ENCODE measurements at regions not wholly inside any gene's neighbourhood (a gene's known extent, or its start where the extent isn't known, plus 50 kb on each side); places are given as distances from the start of the nearest gene placed in this dataset.

- TF ChIP-seq MYC (IDR thresholded peaks at IDR 0.05; ENCODE audit: low read depth, low read length) (no peak), MAX (IDR thresholded peaks at IDR 0.05; ENCODE audit: insufficient read depth, insufficient read length) (no peak), CTCF (IDR thresholded peaks at IDR 0.05; ENCODE audit: extremely low read depth in 1 of 2, insufficient read depth in 1 of 2, low read depth in 1 of 2, low read length in 2 of 2) (no peak), POLR2A (IDR thresholded peaks at IDR 0.05; ENCODE audit: low read depth, low read length) (no peak), POLR2AphosphoS5 (IDR thresholded peaks at IDR 0.05; ENCODE audit: insufficient read depth, low read depth, low read length) (no peak), JUN (IDR thresholded peaks at IDR 0.05; ENCODE audit: borderline replicate concordance, insufficient read depth, insufficient read length, low read depth) (no peak), EZH2 (IDR thresholded peaks at IDR 0.05; ENCODE audit: borderline replicate concordance, low read depth, low read length, severe bottlenecking) (no peak), FOS (IDR thresholded peaks at IDR 0.05; ENCODE audit: borderline replicate concordance, insufficient read depth, low read length) (no peak), GATA2 (IDR thresholded peaks at IDR 0.05; ENCODE audit: insufficient read depth, insufficient read length, low read depth, low read length) (no peak)
- Histone ChIP-seq H3K9ac (replicated peaks; ENCODE audit: extremely low read depth, insufficient read depth, low read length) (no peak overlapping the region), H3K9me1 (replicated peaks; ENCODE audit: control insufficient read depth, extremely low read depth, insufficient read depth, low read length) (no peaks in the 10 kb centered on the region), H3K4me2 (ENCODE audit: insufficient read depth, low read length) (no peak overlapping the region), H3K27me3 (ENCODE audit: control insufficient read depth in 2 of 2, insufficient read depth in 2 of 2, low read length in 2 of 2) (peaks cover 1 to 6% of the 10 kb centered on the region in 2 experiments), H3K4me3 (replicated peaks in 1 of 3; ENCODE audit: insufficient read depth in 1 of 3, low read depth in 1 of 3, low read length in 3 of 3) (no peak overlapping the region), H3K79me2 (ENCODE audit: control insufficient read depth, insufficient read depth, low read length) (no peaks in the 10 kb centered on the region), H3K9me3 (replicated peaks; ENCODE audit: control insufficient read depth, insufficient read depth, low read length) (no peaks in the 10 kb centered on the region), H3K36me3 (ENCODE audit: control insufficient read depth in 2 of 2, extremely low read depth in 1 of 2, insufficient read depth in 2 of 2, low read length in 2 of 2) (no peaks in the 10 kb centered on the region), H3K27ac (ENCODE audit: insufficient read depth, low read depth, low read length) (no peak overlapping the region), H2AFZ (ENCODE audit: low read depth, low read length) (no peak overlapping the region), H3K4me1 (ENCODE audit: control insufficient read depth, extremely low read depth, insufficient read depth, low read length) (no peaks in the 10 kb centered on the region), H4K20me1 (replicated peaks; ENCODE audit: control insufficient read depth, extremely low read depth, insufficient read depth, low read length) (no peaks in the 10 kb centered on the region)
- intact Hi-C loops (cut with micrococcal nuclease): no loop called here
- dilution Hi-C loops (cut with MboI; ENCODE audit: extremely low pct_ligation_motif_present, low sequenced_read_pairs): no loop called here
- ChIA-PET POLR2A (no interaction called here), CTCF (interaction anchor here (1.4 kb wide), 1 partner anchor 9 kb away, joined by 4 read pairs; no protein-coding TSS in a partner anchor)
- no peak for FAIRE-seq
- DNase-seq (ENCODE audit: low read depth, low spot score): no peak
- no TSS peak for BruUV-seq (replicated peaks)
Measured at GRCh38 chr2:224198436-224198835, 159.3 kb upstream of the SERPINE2 start.

Measured in endothelial cell of umbilical vein (primary cell).